DOHH2 (cell line): ENCODE measurements at regions not wholly inside any gene's neighbourhood (a gene's known extent, or its start where the extent isn't known, plus 50 kb on each side); places are given as distances from the start of the nearest gene placed in this dataset.
A peak's percentile ranks its signal among the peaks of the same experiment; 100 is the strongest.

Experiments used
- H3F3A ChIP-seq: fragments of 200-600 bp; sonication (generic), shearing (Covaris generic); 2 replicates; pipeline ENCODE4 v1.6.0; 2016; ENCODE audit warnings: antibody characterized with exemption, mild to moderate bottlenecking; ENCODE audit not compliant: control insufficient read depth, insufficient read depth
- H3K27ac ChIP-seq: fragments of 200-600 bp; sonication (generic); 2 replicates; pipeline ENCODE4 v1.5.1; 2014; ENCODE audit warnings: low read depth, mild to moderate bottlenecking, low read length, moderate library complexity
- H3K27me3 ChIP-seq: fragments of 200-600 bp; sonication (generic); 2 replicates; pipeline ENCODE4 v1.6.1; 2014; ENCODE audit warnings: mild to moderate bottlenecking, low read length, mixed read lengths; ENCODE audit not compliant: control insufficient read depth
- H3K36me3 ChIP-seq: fragments of 200-600 bp; sonication (generic); 2 replicates; pipeline ENCODE4 v1.6.1; 2014; ENCODE audit warnings: mild to moderate bottlenecking, low read length, moderate library complexity, mixed read lengths; ENCODE audit not compliant: control insufficient read depth
- H3K4me1 ChIP-seq: fragments of 200-600 bp; sonication (generic); 2 replicates; pipeline ENCODE4 v1.6.1; 2014; ENCODE audit warnings: mild to moderate bottlenecking, low read length, mixed read lengths; ENCODE audit not compliant: control insufficient read depth
- H3K4me2 ChIP-seq: fragments of 200-600 bp; sonication (generic); 2 replicates; pipeline ENCODE4 v1.6.0; 2014; ENCODE audit warnings: mild to moderate bottlenecking, low read length, moderate library complexity
- H3K4me3 ChIP-seq: fragments of 200-600 bp; sonication (generic); 2 replicates; pipeline ENCODE4 v1.5.1; 2014; ENCODE audit warnings: mild to moderate bottlenecking, low read length, mixed read lengths
- H3K79me2 ChIP-seq: fragments of 200-600 bp; sonication (generic); 2 replicates; pipeline ENCODE4 v1.6.1; 2014; ENCODE audit warnings: mild to moderate bottlenecking, low read length, mixed read lengths; ENCODE audit not compliant: control insufficient read depth
- H3K9me2 ChIP-seq: fragments of 200-600 bp; sonication (generic); replicated peaks from 2 replicates; pipeline ENCODE4 v1.6.1; 2014; ENCODE audit warnings: mild to moderate bottlenecking, low read length, mixed read lengths; ENCODE audit not compliant: control insufficient read depth
- H3K9me3 ChIP-seq: fragments of 200-600 bp; sonication (generic); 2 replicates; pipeline ENCODE4 v1.6.1; 2014; ENCODE audit warnings: antibody characterized with exemption, low read length, mixed read lengths; ENCODE audit not compliant: control insufficient read depth, insufficient read depth
- H4K20me1 ChIP-seq: fragments of 200-600 bp; sonication (generic); 2 replicates; pipeline ENCODE4 v1.6.0; 2014; ENCODE audit warnings: low read depth, mild to moderate bottlenecking, antibody characterized with exemption, low read length, moderate library complexity; ENCODE audit not compliant: control insufficient read depth, insufficient read depth
- EZH2phosphoT487 ChIP-seq: fragments of 200-600 bp; sonication (generic); IDR thresholded peaks from 2 replicates; pipeline ENCODE4 v1.6.1; 2017; ENCODE audit warnings: borderline replicate concordance, mild to moderate bottlenecking, antibody characterized with exemption, low read length, moderate library complexity, mixed read lengths
- TF ChIP-seq, protein P1 (sequence below): fragments of 200-600 bp; sonication (generic); IDR thresholded peaks from one replicate; pipeline ENCODE4 v1.5.1; 2014; ENCODE audit warnings: antibody characterized with exemption, mild to moderate bottlenecking, low read depth, low read length; ENCODE audit not compliant: poor library complexity, severe bottlenecking

DNA sequence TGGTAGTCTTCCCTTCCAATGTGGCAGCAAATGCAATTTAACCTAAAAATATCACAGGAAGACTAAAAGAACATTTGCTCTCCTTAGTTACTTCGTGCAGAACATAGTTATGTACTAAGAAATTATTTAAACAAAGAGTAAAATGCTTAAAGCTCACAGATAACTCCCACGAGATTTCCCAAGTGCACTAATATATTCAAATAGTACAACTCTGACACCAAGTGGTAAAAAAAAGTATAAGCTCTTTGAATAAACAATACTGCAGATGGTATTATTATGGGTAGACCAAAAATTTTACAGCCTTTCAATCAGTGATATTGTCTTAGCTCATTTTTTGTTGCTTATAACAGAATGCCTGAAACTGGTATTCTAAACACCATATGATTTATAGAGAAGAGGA lies 52.8 kb upstream of the FILIP1 start:
- TF ChIP-seq EZH2phosphoT487, result no peak
- TF ChIP-seq, protein P1, sequence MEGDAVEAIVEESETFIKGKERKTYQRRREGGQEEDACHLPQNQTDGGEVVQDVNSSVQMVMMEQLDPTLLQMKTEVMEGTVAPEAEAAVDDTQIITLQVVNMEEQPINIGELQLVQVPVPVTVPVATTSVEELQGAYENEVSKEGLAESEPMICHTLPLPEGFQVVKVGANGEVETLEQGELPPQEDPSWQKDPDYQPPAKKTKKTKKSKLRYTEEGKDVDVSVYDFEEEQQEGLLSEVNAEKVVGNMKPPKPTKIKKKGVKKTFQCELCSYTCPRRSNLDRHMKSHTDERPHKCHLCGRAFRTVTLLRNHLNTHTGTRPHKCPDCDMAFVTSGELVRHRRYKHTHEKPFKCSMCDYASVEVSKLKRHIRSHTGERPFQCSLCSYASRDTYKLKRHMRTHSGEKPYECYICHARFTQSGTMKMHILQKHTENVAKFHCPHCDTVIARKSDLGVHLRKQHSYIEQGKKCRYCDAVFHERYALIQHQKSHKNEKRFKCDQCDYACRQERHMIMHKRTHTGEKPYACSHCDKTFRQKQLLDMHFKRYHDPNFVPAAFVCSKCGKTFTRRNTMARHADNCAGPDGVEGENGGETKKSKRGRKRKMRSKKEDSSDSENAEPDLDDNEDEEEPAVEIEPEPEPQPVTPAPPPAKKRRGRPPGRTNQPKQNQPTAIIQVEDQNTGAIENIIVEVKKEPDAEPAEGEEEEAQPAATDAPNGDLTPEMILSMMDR, result peak; percentile 31
- Histone ChIP-seq H3F3A (no peaks in the 10 kb centered on the region), H3K36me3 (no peaks in the 10 kb centered on the region), H3K79me2 (no peaks in the 10 kb centered on the region), H3K4me2 (no peak overlapping the region), H3K27ac (no peak overlapping the region), H3K27me3 (peaks cover 7% of the 10 kb centered on the region; the same call in 1 of the 2 replicates), H3K9me2 (no peaks in the 10 kb centered on the region), H3K4me1 (no peaks in the 10 kb centered on the region), H4K20me1 (no peaks in the 10 kb centered on the region), H3K9me3 (no peaks in the 10 kb centered on the region), H3K4me3 (no peak overlapping the region)

DNA sequence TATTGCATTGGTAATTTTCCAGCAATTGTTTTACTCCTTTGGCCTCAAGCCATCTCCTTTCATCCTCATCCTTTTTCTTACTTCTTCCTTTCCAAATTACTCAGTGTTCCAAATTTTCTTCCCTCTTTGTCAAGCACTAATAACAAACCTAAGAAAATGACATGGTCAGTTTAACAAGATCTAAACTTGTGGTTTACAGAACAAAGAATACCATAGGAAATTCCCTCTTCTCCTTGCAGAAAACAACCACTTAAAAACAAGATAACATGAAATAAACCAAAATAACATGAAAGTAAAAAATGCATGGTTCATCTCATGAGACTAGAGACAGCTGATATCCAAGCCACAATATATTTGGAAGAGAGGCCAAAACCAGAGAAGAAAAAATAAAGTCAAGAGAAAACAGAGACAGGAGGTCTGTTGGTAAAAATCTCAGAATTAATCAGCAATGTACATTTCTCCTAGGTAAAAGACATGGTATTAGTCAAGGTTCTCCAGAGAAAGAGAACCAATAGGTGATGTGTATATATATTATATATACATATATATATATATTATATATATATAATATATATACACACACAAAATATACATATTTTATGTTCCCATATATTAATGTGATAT lies 51.0 kb upstream of the SENP6 start:
- H3K4me1 ChIP-seq, result no peaks in the 10 kb centered on the region
- peaks cover 7% of the 10 kb centered on the region; the same call in 1 of the 2 replicates for H3K27me3 ChIP-seq
- no peak overlapping the region for H3K4me2 ChIP-seq
- no peaks in the 10 kb centered on the region for H3K79me2 ChIP-seq
- H3K9me3 ChIP-seq, result no peaks in the 10 kb centered on the region
- no peak overlapping the region for H3K4me3 ChIP-seq
- H3K9me2 ChIP-seq, result no peaks in the 10 kb centered on the region
- no peaks in the 10 kb centered on the region for H3F3A ChIP-seq
- TF ChIP-seq, protein P1, result no peak
- no peak for TF ChIP-seq EZH2phosphoT487
- H3K36me3 ChIP-seq, result no peaks in the 10 kb centered on the region
- H3K27ac ChIP-seq, result no peak overlapping the region
- H4K20me1 ChIP-seq, result no peaks in the 10 kb centered on the region

DNA sequence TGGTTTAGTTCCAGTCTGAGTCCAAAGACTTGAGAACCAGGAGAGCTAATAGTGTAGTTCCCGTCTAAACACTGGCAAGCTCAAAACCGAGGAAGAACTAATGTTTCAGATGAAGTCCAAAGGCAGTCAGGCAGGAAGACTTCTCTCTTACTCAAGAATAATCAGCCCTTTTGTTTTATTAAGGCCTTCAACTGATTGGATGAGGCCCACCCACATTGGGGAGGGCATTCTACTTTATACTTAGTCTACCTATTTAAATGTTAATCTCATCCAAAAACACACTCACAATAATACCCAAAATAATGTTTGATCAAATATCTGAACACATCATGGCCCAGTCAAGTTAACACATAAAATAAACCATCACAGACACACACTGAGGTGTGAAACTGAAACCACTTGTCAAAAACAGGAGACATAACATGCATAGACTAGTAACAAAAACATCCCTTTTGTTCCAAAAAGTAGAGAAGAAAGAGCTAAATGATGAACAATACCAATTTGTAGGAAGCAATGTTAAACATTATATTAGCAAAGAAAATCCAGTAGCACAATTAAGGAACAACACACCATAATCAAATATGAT lies 50.2 kb upstream of the SENP6 start:
- Histone ChIP-seq H3K4me1 (no peaks in the 10 kb centered on the region), H3K9me3 (no peaks in the 10 kb centered on the region), H3F3A (no peaks in the 10 kb centered on the region), H4K20me1 (no peaks in the 10 kb centered on the region), H3K4me3 (no peak overlapping the region), H3K4me2 (no peak overlapping the region), H3K9me2 (no peaks in the 10 kb centered on the region), H3K36me3 (no peaks in the 10 kb centered on the region), H3K27ac (no peak overlapping the region), H3K79me2 (no peaks in the 10 kb centered on the region), H3K27me3 (peaks cover 7% of the 10 kb centered on the region; the same call in 1 of the 2 replicates)
- TF ChIP-seq, protein P1, result no peak
- no peak for TF ChIP-seq EZH2phosphoT487
